HG03060 (cell line): ENCODE measurements at regions not wholly inside any gene's neighbourhood (a gene's known extent, or its start where the extent isn't known, plus 50 kb on each side); places are given as distances from the start of the nearest gene placed in this dataset.

Source experiments
- ATAC-seq: cut with Tn5 transposase; IDR thresholded peaks from one replicate; pipeline ENCODE4 v1.9.1; 2021; ENCODE audit warnings: low read depth, moderate number of reproducible peaks; ENCODE audit not compliant: unreplicated experiment

DNA sequence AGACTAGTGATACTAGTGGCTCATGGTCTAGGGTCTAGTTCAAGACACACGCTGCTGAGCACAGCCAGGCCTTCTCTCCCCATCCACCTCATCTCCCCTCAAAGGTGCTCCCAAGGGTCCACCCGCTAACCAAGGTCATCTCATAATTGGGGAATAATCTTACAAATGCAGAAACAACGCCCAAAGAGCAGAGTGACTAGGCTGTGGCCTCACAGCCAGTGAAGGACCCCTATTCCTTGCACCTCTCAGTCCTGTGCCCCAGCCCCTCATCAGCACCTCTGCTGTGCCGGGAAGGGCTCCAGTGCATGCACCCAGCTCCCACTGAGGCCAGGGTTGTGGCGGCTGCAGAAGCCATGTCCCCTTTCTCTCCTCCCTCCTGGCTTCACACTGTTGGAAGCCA lies 286.9 kb downstream of the UACA start:
- no peak for ATAC-seq

DNA sequence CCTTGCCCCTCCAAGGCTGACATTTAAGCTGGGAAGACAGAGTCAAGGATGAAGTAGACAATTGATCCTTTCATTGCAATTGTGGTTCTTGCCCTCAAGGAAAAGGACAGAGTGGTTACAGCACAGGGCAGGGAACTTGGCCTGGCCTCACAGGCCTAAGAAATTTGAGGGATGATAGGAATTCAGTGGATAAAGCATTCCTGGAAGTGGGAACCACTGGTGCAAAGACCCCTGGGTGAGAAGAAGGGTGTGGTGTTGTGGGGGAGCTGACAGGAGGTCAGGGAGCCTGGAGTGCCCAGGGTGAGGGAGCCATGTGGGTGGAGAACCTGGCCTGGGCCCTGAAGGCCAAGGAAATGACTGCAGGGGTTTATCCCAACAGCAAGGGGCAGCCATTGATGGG lies 287.4 kb downstream of the UACA start:
- no peak for ATAC-seq

DNA sequence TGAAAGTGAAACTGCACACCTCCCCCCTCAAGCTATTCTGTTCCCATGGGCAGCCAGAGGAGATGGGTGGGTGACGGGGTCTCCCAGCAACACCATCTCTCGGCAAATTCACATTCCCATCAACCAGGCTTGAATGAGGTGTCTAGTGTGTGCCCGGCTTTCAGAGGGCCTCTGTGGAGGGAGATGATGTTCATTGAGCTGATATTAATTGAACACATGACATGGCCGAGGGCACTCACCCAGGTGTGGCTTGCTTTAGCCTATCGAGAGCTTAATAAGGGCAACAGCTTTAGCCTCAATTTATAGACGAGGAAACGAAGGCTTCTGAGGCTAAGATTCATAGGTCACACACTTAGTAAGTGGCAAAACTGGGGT lies 288.0 kb downstream of the UACA start:
- ATAC-seq = no peak

DNA sequence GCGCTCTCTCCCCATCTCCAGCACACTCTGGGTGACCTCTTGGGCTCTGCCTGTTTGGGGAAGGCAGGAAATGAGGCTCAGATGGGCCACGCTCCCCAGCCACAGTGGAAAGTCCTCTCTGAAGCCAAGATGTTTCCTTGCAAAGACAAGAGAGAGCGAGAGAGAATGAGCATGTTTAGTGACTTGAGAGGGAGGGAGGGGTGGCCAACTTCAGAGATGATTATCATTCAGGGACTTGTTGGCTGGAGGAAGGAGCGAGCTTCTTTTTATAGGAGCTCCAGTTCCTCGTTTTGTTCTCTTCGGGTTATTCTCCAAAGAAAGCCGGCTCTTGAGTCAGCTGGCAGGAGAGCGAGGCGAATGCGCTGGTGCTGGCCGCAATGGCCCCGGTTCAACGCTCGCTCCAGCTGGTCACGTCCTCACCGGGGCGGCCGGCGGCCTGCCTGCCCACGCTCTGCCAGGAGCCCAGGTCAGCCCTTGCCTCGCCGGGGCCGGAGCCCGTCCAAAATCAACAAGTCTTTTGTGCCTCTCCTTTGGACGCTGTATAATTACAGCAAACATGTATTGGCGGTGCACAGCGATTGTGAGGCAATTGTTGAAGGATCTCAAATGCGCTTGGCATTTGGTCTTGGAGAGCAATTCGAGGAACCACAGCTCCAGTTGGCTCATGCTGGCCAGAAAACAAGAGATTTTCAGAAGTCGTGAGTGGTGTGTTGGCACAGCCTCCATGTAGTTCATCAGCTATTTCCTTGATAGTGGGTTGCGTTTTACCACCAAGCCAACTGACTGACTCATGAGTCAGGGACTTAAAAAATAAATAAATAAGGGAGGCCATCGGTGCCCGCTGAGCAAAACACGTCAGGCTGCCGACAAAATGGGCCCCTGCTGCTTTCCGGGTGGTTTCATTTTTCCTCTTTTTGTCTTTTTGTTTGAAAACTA lies 288.6 kb downstream of the UACA start:
- ATAC-seq = no peak

DNA sequence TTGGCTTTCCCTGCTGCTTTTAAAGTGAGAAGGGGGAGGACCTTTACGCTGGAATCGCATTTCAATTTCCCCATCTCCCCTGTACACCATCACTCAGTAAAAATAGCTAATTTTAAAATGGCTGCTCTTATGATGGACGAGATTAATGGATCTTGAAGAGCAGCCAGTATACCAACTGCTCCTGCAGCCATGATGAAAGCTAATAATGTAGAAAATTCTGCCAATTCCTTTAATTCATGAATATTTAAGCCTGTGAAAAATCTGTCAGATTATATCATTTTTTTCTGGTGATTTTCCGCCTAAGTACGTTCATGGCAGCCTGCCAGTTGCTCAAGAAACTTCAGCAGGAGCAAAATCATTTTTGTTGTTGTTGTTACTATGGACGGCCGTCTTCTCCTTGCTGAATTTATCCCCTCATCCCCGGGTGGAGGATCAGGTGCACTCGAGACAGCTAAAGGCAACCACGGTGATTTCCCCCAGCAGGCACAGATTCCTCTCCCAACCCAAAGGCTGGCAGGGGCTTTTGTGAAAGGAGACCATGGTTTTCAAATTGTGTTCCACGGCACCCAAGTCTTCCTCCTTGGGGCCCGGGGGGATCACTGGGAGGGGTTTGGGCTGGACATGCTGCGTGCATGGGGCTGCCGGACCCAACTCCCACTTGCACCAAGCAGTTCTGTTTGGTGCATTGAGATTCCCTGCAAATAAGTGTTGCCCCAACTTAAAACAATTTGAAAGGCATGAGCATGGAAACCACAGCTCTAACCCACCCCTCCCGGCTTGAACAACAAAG lies 289.6 kb downstream of the UACA start:
- no peak for ATAC-seq

DNA sequence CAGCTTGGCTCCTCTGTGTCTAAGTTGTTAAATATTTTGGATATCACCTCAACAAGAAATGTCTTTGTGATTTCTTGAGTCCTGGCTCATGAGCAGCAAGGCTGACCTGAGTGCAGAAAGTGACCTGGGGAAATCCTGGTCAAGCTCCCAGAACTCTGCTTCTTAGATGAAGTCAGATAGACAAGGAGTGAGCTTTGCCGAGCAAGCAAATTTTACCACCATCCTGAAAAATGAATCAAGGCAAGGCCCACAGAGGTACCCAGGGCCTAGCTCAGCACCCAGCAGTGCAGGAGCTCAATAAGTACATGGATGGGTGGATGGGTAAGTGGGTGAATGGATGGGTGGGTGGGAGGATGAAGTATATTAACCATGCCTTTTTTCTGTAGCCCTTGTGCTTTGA lies 291.8 kb downstream of the UACA start:
- ATAC-seq = no peak

DNA sequence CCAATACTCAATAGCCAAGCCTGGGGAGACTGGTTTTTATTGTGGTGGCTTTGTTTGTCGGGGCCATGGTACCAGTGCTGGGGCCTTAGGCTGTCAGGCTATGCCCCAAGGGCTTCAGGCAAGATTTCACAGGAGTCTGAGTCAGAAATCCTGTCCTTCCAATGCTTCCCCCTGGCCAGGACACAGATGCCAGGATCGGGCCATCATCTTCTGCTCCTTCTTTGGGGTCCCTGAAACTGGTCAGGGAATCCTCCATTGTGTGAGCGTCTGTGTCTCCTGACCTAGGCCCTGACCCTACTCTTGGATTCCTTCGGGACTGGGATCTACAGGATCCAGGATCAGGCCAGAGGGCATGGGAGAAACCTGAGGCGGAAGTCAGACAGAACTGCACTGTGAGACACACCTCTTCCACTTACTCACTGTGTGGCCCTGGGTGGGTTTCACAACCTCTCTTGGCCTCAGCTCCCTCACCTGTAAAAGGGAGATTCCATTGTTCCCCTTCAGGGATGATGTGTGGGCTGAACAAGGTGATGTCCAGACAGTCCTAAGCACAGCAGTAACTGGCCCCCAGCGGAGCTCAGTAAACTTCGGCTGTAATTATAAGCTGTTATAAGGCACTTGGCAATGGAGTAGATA lies 292.7 kb downstream of the UACA start:
- no peak for ATAC-seq

DNA sequence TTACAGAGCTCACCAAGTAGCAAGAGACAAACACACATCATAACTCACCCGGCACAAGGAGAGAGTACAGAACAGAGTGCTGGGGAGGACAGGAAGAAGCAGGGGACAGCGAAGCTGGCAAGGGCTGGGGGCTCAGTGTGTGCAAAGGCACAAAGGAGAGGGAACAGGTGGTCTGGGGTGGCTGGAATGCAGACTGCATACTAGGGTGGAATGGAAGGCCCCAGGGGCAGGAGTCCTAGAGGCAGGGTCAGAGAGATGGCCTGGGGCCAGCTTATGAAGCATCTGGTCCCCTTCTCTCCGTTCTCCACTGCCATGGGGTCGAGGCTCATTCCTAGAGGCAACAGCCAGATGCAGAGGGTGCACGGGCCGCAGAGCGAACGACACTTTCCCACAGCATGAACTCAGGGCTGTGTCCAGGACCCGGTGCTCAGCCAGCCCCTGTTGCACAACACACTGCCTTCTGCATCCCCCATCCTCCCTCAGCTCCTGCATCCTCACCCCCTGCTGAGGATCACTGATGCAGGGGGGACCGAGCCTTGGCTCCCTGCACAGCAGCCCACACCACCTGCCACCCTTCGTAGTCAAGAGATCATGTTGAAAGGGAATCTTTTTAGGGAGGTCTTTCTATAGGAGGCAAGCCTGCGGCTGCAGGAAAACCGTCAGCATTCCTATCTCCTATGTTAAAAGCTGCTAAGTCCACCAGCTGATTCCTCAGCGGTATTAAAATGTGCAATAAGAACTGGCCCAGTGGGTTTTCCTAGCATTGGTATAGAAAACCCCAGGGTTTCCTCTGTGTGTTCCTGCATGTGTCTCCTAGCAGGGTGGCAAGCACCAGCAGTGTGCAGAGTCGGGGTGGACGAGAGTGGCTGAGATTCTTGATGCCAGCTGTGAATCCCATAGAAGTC lies 293.5 kb downstream of the UACA start:
- no peak for ATAC-seq

DNA sequence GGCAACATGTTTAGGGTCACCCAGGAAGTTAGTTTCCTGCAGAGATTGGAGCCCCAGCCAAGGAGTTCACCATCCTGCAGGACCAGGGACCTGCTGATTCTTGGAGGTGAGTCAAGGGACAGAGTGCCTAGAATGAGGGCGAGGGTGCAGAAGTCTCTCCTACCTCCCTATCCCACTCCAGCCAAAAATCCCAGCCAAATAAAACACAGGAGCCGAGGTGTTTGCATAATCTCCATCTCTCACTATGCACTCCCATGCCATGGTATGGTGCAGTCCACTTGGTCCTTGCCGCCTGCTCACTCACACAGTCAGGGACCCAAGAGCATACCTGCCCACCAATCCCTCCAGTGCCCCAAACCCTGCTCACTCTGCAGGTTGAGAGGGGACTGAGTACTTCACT lies 294.2 kb downstream of the UACA start:
- no peak for ATAC-seq

DNA sequence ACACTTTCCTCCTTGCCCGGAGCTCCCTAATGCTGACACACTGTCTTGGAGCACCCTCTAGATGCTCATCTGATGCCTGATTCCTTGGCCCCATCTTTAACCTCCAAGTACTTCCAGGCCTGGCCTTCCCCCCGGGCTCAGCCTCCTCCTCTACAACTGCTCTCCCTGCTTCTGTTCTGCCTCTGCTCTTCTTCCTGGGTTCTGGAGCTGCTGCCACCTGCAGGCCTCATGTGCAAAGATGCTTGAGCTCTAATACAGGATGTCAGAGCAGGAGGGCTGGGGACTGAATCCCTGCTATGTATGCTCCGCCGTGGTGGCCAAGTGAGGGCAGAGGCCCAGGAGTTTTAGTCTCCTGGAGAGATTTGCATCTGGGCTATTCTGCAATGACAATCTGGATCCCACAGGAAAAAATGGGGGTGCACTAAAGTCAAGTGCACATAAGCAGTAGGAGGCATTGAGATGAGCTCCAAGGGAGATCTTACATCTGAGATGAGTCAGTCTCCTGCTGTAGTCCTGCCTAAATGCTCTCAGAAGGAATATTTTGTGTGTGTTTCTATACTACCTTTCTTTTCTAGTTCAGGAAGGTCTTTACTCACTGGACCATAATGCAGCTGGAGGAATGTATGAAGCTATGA lies 296.3 kb downstream of the UACA start:
- ATAC-seq = no peak

DNA sequence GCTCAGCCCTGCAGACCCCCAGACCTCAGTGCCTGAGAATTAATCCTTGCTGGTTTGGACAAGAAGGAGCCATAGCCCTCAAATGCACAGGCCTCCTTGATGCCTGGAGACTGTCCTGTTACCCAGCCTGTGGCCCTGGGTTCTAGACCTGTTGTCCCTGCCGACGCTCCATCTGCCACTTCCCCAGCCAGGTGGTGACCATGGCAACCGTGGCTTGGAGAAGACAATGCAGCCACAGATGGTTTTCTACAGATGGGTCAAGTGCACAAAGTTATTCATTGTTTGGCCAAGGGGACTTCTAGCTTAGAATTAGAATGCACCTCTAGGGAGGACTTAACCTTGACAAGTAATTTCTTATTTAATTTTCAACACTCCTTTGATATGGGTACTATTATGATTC lies 297.1 kb downstream of the UACA start:
- ATAC-seq = no peak

DNA sequence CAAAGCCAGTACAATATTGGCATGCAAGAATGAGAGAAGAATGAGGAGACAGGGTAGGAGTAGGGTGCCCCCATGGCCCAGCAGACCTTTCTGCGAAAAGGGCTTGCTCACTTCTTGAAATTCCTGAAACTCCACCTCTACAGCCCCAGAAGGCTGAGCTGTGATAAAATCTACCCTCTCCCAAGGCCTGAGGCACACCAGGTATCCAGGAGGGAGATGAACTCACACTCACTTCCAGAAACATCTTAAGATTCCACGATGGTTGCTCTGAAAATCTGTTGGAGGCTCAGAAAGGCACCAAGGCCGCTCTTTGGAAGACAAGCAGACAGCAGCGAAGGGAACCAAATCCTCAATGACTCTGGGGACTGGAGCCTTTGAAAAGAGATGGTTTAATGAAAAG lies 297.5 kb downstream of the UACA start:
- no peak for ATAC-seq

DNA sequence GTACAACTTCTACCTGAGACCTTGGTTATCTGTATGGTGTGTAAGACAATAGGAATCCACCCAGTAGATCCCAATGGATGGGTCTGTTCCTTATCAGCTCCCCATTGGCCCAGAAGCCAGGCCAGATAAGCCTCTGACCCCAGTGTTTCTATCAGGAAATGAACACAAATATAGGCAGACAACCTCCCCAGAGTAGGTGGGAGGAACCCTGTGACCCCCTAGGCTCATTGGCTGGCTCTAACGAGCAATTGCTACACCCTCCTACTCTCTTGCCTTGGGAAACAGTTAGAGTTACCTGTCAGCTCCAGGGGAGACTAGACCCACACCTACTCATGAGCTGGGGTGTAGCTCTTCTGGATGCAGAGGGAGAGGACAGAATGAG lies 299.9 kb downstream of the UACA start:
- no peak for ATAC-seq

DNA sequence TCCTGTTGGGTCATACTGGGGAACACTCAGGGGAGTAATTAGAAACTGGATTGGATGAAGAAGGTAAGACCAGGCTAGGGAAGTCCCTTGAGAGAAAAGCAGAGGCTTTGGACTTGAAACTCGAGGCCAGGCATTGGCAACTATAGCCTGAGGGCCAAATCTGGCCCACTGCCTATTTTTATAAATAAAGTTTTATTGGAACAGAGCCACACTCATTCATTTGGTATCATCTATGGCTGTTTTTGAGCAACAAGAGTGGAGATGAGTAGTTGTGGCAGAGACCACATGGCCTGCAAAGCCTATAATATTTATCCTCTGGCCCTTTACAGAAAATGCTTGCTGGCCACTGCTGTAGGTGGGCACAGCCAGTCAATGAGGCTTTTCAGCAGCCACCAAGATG lies 301.4 kb downstream of the UACA start:
- no peak for ATAC-seq

DNA sequence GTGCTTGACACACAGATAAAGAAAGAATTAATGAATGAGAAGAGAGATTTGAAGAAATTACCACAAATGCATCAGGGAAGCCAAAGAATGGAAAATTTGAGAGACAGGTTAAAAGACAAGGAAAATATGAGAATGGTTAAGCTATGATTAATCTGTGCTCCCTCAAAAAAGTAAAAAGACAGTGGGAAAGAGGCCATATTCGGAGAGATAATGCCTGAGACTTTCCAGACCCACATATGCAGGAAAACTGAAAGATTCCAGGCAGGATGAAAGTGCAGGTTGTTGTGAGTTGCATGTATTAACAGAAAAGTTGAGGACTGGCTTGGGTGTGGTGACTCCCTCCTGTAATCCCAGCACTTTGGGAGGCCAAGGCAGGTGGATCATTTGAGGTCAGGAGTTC lies 302.3 kb downstream of the UACA start:
- ATAC-seq = no peak

DNA sequence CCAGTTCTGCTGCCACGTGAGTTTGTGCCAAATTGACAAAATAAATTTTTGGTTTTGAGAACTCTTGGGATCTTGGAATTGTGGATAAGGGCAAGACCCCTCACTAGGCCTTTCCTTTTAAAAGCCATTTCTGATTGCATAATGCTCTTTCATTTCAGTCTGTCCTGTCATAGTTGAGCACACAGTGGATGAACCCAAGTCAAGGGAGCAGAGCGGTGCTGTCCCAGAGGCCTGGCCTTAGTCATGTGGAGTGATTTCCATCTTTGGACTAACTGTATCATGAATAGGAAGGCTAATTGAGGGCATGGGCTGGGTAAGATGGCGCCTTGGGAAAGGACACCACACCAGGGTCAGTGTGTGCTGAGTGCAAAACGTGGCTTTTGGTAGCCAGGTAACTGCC lies 304.0 kb downstream of the UACA start:
- no peak for ATAC-seq

DNA sequence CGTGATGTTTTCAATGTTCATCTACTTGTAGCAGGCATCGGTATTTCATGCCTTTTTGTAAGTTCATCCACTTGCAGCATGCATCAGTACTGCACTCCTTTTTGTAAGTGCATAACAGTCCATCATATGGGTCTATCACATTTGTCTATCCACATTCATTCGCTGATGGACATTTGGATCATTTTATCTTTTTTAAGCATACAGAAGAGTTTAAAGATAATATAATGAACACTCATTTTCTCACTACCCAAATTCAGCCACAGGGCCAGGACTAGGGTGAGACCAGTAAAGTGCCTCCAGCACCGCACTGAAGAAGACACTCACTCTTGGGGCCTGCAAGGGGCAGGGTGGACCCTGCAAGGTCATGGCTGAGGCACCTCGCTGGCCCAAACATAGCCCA lies 309.6 kb downstream of the UACA start:
- ATAC-seq = no peak

DNA sequence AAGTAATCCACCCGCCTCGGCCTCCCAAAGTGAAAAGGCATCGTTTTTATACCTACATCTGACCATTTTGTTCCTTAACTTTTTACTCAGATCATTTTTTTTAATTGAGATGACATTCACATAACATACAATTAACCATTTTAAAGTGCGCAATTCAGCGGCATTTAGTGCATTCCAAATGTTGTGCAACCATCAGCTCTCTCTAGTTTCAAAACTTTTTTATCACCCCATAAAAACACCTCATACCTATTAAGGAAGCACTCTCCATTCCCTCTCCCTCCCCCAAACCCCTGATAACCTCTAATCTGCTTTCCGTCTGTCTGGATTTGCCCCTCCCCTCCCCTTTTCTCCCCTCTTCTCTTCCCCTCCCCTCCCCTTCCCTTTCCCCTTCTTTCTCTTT lies 310.1 kb downstream of the UACA start:
- ATAC-seq = no peak

DNA sequence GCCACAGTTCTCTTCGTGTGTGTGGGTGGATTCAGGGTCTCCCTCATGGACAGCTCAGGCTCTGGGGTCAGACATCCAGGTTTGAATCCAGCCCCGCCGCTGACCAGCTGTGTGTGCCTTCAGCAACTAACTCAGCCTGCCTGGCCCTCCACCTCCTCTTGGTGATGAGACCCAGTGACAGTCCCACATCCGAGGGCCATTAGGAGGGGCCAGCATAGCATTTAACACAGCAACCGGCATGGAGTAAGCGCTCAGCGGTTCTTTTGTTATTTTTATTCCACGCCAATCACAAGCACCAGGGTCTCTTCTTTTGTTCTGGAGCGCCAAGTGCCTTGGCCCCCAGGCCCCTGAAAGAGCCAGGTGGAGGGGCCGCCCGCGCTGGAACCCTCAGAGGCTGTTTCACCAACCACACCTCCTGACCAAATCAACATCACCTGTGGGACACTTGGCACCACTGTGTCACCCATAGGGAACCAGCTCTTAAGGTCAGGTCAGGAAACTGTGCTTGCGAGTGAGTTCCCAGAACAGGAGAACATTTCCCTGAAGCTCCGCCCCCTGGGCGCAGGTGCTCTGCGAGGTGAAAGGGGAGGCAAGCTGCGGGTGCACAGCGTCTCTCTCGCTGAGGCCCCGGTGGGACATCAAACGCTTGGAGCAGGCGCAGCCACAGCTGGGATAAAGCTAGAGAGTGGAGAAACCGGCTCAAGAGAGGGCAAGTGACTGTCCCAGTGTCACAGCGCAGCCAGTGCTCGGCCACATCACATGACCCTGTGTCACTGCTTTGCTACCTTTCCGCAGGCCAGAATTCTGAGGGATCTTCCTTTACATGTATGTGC lies 311.3 kb downstream of the UACA start:
- no peak for ATAC-seq
